ENCODE measurements at regions not wholly inside any gene's neighbourhood (a gene's known extent, or its start where the extent isn't known, plus 50 kb on each side); places are given as distances from the start of the nearest gene placed in this dataset.

DNA sequence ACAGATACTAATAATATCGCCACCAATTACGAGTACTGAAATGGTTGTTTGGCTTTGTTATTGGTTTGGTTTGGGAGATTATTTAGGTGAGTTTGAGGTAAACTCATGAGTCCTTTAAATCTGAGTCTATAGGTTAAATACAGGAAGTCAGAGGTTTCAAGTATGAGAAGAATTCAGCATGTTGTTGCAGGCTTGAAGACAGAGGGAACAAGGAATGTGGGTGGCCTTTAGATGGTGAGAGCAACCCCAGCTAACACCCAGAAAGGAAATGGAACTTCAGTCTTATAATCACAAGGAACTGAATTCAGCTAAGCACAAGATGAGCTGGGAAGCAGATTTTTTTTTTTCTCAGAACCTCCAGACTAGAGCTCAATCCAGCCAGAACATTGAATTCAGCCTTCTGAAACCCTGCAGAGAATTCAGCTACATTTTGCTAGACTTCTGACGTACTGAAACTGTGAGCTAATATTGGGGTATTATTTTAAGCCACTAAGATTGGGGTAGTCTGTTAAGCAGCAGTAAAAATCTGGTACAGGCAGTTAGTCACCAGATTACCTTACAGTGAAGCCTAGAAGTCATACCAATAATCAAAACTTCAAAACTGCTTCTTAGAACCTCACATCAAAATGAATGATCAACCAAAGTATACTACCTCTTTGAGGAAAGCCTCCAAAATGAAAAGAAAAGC, 216.0 kb upstream of the PUM3 start:
- TF ChIP-seq, protein P1, sequence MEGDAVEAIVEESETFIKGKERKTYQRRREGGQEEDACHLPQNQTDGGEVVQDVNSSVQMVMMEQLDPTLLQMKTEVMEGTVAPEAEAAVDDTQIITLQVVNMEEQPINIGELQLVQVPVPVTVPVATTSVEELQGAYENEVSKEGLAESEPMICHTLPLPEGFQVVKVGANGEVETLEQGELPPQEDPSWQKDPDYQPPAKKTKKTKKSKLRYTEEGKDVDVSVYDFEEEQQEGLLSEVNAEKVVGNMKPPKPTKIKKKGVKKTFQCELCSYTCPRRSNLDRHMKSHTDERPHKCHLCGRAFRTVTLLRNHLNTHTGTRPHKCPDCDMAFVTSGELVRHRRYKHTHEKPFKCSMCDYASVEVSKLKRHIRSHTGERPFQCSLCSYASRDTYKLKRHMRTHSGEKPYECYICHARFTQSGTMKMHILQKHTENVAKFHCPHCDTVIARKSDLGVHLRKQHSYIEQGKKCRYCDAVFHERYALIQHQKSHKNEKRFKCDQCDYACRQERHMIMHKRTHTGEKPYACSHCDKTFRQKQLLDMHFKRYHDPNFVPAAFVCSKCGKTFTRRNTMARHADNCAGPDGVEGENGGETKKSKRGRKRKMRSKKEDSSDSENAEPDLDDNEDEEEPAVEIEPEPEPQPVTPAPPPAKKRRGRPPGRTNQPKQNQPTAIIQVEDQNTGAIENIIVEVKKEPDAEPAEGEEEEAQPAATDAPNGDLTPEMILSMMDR (IDR thresholded peaks at IDR 0.05) = no peak
- TF ChIP-seq RCOR1 (IDR thresholded peaks at IDR 0.05; ENCODE audit: low read length) (no peak), EP300 (IDR thresholded peaks at IDR 0.05; ENCODE audit: borderline replicate concordance in 1 of 2, low read depth in 1 of 2, low read length in 1 of 2) (no peak), ELF1 (IDR thresholded peaks at IDR 0.05) (no peak), TAF1 (IDR thresholded peaks at IDR 0.05; ENCODE audit: borderline replicate concordance, low read depth, low read length) (no peak), GABPA (IDR thresholded peaks at IDR 0.05; ENCODE audit: low read depth) (no peak), POLR2AphosphoS5 (IDR thresholded peaks at IDR 0.05; ENCODE audit: low read depth, low read length) (no peak)
- TF ChIP-seq, protein P2, sequence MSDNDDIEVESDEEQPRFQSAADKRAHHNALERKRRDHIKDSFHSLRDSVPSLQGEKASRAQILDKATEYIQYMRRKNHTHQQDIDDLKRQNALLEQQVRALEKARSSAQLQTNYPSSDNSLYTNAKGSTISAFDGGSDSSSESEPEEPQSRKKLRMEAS (IDR thresholded peaks at IDR 0.05; ENCODE audit: low read depth) = no peak
- TF ChIP-seq, protein P3, sequence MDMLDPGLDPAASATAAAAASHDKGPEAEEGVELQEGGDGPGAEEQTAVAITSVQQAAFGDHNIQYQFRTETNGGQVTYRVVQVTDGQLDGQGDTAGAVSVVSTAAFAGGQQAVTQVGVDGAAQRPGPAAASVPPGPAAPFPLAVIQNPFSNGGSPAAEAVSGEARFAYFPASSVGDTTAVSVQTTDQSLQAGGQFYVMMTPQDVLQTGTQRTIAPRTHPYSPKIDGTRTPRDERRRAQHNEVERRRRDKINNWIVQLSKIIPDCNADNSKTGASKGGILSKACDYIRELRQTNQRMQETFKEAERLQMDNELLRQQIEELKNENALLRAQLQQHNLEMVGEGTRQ (IDR thresholded peaks at IDR 0.05; ENCODE audit: borderline replicate concordance, low read depth, low read length) = no peak
- TF ChIP-seq, protein P4, sequence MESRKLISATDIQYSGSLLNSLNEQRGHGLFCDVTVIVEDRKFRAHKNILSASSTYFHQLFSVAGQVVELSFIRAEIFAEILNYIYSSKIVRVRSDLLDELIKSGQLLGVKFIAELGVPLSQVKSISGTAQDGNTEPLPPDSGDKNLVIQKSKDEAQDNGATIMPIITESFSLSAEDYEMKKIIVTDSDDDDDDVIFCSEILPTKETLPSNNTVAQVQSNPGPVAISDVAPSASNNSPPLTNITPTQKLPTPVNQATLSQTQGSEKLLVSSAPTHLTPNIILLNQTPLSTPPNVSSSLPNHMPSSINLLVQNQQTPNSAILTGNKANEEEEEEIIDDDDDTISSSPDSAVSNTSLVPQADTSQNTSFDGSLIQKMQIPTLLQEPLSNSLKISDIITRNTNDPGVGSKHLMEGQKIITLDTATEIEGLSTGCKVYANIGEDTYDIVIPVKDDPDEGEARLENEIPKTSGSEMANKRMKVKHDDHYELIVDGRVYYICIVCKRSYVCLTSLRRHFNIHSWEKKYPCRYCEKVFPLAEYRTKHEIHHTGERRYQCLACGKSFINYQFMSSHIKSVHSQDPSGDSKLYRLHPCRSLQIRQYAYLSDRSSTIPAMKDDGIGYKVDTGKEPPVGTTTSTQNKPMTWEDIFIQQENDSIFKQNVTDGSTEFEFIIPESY (IDR thresholded peaks at IDR 0.05; ENCODE audit: borderline replicate concordance, low read depth) = no peak
- TF ChIP-seq, protein P5, sequence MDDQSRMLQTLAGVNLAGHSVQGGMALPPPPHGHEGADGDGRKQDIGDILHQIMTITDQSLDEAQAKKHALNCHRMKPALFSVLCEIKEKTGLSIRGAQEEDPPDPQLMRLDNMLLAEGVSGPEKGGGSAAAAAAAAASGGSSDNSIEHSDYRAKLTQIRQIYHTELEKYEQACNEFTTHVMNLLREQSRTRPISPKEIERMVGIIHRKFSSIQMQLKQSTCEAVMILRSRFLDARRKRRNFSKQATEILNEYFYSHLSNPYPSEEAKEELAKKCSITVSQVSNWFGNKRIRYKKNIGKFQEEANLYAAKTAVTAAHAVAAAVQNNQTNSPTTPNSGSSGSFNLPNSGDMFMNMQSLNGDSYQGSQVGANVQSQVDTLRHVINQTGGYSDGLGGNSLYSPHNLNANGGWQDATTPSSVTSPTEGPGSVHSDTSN (IDR thresholded peaks at IDR 0.05) = no peak

Measured in SK-N-SH (cell line).